ENCODE measurements at regions not wholly inside any gene's neighbourhood (a gene's known extent, or its start where the extent isn't known, plus 50 kb on each side); places are given as distances from the start of the nearest gene placed in this dataset.

GRCh38 chr2:226489775-226490541 lies 309.7 kb downstream of the IRS1 start:
- no peak overlapping the region for H3K4me3 ChIP-seq (replicated peaks in 1 of 3)
- no peaks in the 10 kb centered on the region for H3K36me3 ChIP-seq
- 86 to 95% methylated on average over 10 of the region's 10 CpGs for WGBS, 2 donors
- intact Hi-C loops (cut with DNase I) = no loop called here
- no peaks in the 10 kb centered on the region for H3K27me3 ChIP-seq
- H3K9me3 ChIP-seq = no peaks in the 10 kb centered on the region
- no peak overlapping the region for H3K27ac ChIP-seq
- TF ChIP-seq CTCF (IDR thresholded peaks at IDR 0.05) (no peak), POLR2A (IDR thresholded peaks at IDR 0.05) (no peak)
- H3K4me1 ChIP-seq = peaks cover 3 to 5% of the 10 kb centered on the region in 2 donors
- no peak for DNase-seq

GRCh38 chr2:226488034-226488433 lies 311.6 kb downstream of the IRS1 start:
- H3K9me3 ChIP-seq = no peaks in the 10 kb centered on the region
- H3K36me3 ChIP-seq = no peaks in the 10 kb centered on the region
- H3K4me3 ChIP-seq (replicated peaks in 1 of 3) = no peak overlapping the region
- peaks cover 10 to 14% of the 10 kb centered on the region in 2 donors for H3K4me1 ChIP-seq
- DNase-seq = no peak
- TF ChIP-seq POLR2A (IDR thresholded peaks at IDR 0.05) (no peak), CTCF (IDR thresholded peaks at IDR 0.05) (no peak)
- intact Hi-C loops (cut with DNase I) = no loop called here
- no peaks in the 10 kb centered on the region for H3K27me3 ChIP-seq
- no peak overlapping the region for H3K27ac ChIP-seq

GRCh38 chr2:226487573-226487972 lies 312.0 kb downstream of the IRS1 start:
- Histone ChIP-seq H3K36me3 (no peaks in the 10 kb centered on the region), H3K9me3 (no peaks in the 10 kb centered on the region), H3K4me1 (peaks cover 14% of the 10 kb centered on the region in 2 donors), H3K27ac (no peak overlapping the region), H3K4me3 (replicated peaks in 1 of 3) (no peak overlapping the region), H3K27me3 (no peaks in the 10 kb centered on the region)
- TF ChIP-seq POLR2A (IDR thresholded peaks at IDR 0.05) = no peak
- TF ChIP-seq CTCF (IDR thresholded peaks at IDR 0.05) = no peak
- intact Hi-C loops (cut with DNase I) = no loop called here
- 96% methylated on average over 3 of the region's 3 CpGs for WGBS, 2 donors
- DNase-seq = no peak

GRCh38 chr2:226483745-226484619 lies 315.6 kb downstream of the IRS1 start:
- Histone ChIP-seq H3K36me3 (no peaks in the 10 kb centered on the region), H3K27ac (no peak overlapping the region)
- intact Hi-C loops (cut with DNase I) = no loop called here

More at GRCh38 chr2:226483745-226484619, 315.6 kb downstream of the IRS1 start:
- 47 to 54% methylated on average over 6 of the region's 6 CpGs for WGBS, 2 donors
- H3K27me3 ChIP-seq = no peaks in the 10 kb centered on the region
- TF ChIP-seq CTCF (IDR thresholded peaks at IDR 0.05) (no peak), POLR2A (IDR thresholded peaks at IDR 0.05) (no peak)
- no peak overlapping the region for H3K4me3 ChIP-seq (replicated peaks in 1 of 3)
- peaks cover 11 to 14% of the 10 kb centered on the region in 2 donors for H3K4me1 ChIP-seq
- no peaks in the 10 kb centered on the region for H3K9me3 ChIP-seq
- DNase-seq = no peak
